ENCODE measurements at regions not wholly inside any gene's neighbourhood (a gene's known extent, or its start where the extent isn't known, plus 50 kb on each side); places are given as distances from the start of the nearest gene placed in this dataset.

- no peak for TF ChIP-seq CTCF (IDR thresholded peaks at IDR 0.05; ENCODE audit: insufficient read depth, low read depth, low read length)
- TF ChIP-seq EZH2 (IDR thresholded peaks at IDR 0.05; ENCODE audit: insufficient read depth, low read length): no peak
Measured at GRCh38 chr3:147604136-147604535, 195.0 kb downstream of the ZIC1 start.
